Endothelial cell of umbilical vein (primary cell): ENCODE measurements at regions not wholly inside any gene's neighbourhood (a gene's known extent, or its start where the extent isn't known, plus 50 kb on each side); places are given as distances from the start of the nearest gene placed in this dataset.

Experiments used
- BruUV-seq: library from RNA; stranded (reverse); fragments of 400-500 nt; replicated peaks from 2 replicates; lab custom pipeline; 2021; lab: Mats Ljungman, UMichigan
- CTCF ChIA-PET: fragments of 300-600, 350-600 bp; sonication (Branson Sonifier 250); formaldehyde crosslinking; loops from one replicate; lab custom pipeline; 2021; ENCODE audit warnings: antibody characterized with exemption, inconsistent platforms; lab: Charles Lee
- POLR2A ChIA-PET: fragments of 300-600, 350-600 bp; sonication (Branson Sonifier 250); formaldehyde crosslinking; loops from one replicate; lab custom pipeline; 2021; ENCODE audit warnings: antibody characterized with exemption, inconsistent platforms; lab: Charles Lee
- DNase-seq: peaks from one replicate; pipeline ENCODE4 v3.0.0-alpha.2; 2011; ENCODE audit warnings: low read depth, low spot score
- FAIRE-seq: peaks from 2 replicates; lab custom pipeline; 2011; peaks lifted over from hg19 to GRCh38; lab: Jason Lieb, UNC
- H2AFZ ChIP-seq: 2 replicates; pipeline ENCODE4 v1.6.0; 2012; ENCODE audit warnings: low read depth, low read length, control low read depth, inconsistent platforms
- H3K27ac ChIP-seq: 2 replicates; pipeline ENCODE4 v1.5.1; 2011; ENCODE audit warnings: low read depth, mild to moderate bottlenecking, control low read depth, low read length, moderate library complexity; ENCODE audit not compliant: insufficient read depth
- H3K27me3 ChIP-seq, 2 experiments: 2 replicates each; pipeline versions ENCODE4 v1.6.0 to v1.6.1; 2011; ENCODE audit warnings: low read length in 2 of 2, mixed read lengths in 1 of 2; ENCODE audit not compliant: control insufficient read depth in 2 of 2, insufficient read depth in 2 of 2
- H3K36me3 ChIP-seq, 2 experiments: 2 replicates in 1 of 2; 3 replicates in 1 of 2; pipeline ENCODE4 v1.5.1; 2011; ENCODE audit warnings: low read length in 2 of 2, mild to moderate bottlenecking in 1 of 2, moderate library complexity in 1 of 2; ENCODE audit not compliant: control insufficient read depth in 2 of 2, insufficient read depth in 2 of 2; ENCODE audit errors: extremely low read depth in 1 of 2
- H3K4me1 ChIP-seq: 3 replicates; pipeline ENCODE4 v1.5.1; 2011; ENCODE audit warnings: mild to moderate bottlenecking, low read length; ENCODE audit not compliant: control insufficient read depth, insufficient read depth; ENCODE audit errors: extremely low read depth
- H3K4me2 ChIP-seq: 2 replicates; pipeline ENCODE4 v1.6.1; 2011; ENCODE audit warnings: low read length, control low read depth, mixed read lengths; ENCODE audit not compliant: insufficient read depth
- H3K4me3 ChIP-seq, 3 experiments: fragments of 200-600 bp in 1 of 3; sonication (generic), shearing (Covaris generic) in 1 of 3; replicated peaks in 1 of 3; 2 replicates each; pipeline ENCODE4 v1.5.1; 2011 to 2016; ENCODE audit warnings: control low read depth in 3 of 3, low read length in 3 of 3, mild to moderate bottlenecking in 2 of 3, inconsistent platforms in 1 of 3, low read depth in 1 of 3, moderate library complexity in 1 of 3; ENCODE audit not compliant: insufficient read depth in 1 of 3
- H3K79me2 ChIP-seq: 2 replicates; pipeline ENCODE4 v1.6.0; 2012; ENCODE audit warnings: low read length, inconsistent platforms; ENCODE audit not compliant: control insufficient read depth, insufficient read depth
- H3K9ac ChIP-seq: replicated peaks from 2 replicates; pipeline ENCODE3; 2011; ENCODE audit warnings: low read length, control low read depth; ENCODE audit not compliant: insufficient read depth; ENCODE audit errors: extremely low read depth
- H3K9me1 ChIP-seq: replicated peaks from 3 replicates; pipeline ENCODE4 v1.6.0; 2011; ENCODE audit warnings: mild to moderate bottlenecking, low read length; ENCODE audit not compliant: control insufficient read depth, insufficient read depth; ENCODE audit errors: extremely low read depth
- H3K9me3 ChIP-seq: replicated peaks from 2 replicates; pipeline ENCODE4 v1.5.1; 2012; ENCODE audit warnings: low read length, inconsistent platforms; ENCODE audit not compliant: control insufficient read depth, insufficient read depth
- H4K20me1 ChIP-seq: replicated peaks from 2 replicates; pipeline ENCODE3; 2011; ENCODE audit warnings: mild to moderate bottlenecking, low read length; ENCODE audit not compliant: control insufficient read depth, insufficient read depth; ENCODE audit errors: extremely low read depth
- CTCF ChIP-seq, 2 donors: IDR thresholded peaks; 1 replicate in 1 of 2; 2 replicates in 1 of 2; pipeline ENCODE4 v1.5.1; 2011; ENCODE audit warnings: low read length in 2 of 2, mild to moderate bottlenecking in 2 of 2, moderate library complexity in 2 of 2, control low read depth in 1 of 2, inconsistent platforms in 1 of 2, low read depth in 1 of 2; ENCODE audit not compliant: insufficient read depth in 1 of 2; ENCODE audit errors: extremely low read depth in 1 of 2
- EZH2 ChIP-seq: IDR thresholded peaks from 2 replicates; pipeline ENCODE4 v1.6.1; 2012; ENCODE audit warnings: borderline replicate concordance, low read depth, mild to moderate bottlenecking, moderate library complexity, low read length, inconsistent platforms; ENCODE audit not compliant: severe bottlenecking
- FOS ChIP-seq: IDR thresholded peaks from 2 replicates; pipeline ENCODE4 v1.6.1; 2011; ENCODE audit warnings: mild to moderate bottlenecking, low read length, moderate library complexity, borderline replicate concordance; ENCODE audit not compliant: insufficient read depth
- GATA2 ChIP-seq: IDR thresholded peaks from 2 replicates; pipeline ENCODE4 v1.7.0; 2011; ENCODE audit warnings: low read depth, mild to moderate bottlenecking, moderate library complexity, mixed read lengths, low read length; ENCODE audit not compliant: insufficient read length, insufficient read depth
- JUN ChIP-seq: IDR thresholded peaks from 2 replicates; pipeline ENCODE4 v1.6.1; 2011; ENCODE audit warnings: borderline replicate concordance, low read depth; ENCODE audit not compliant: insufficient read length, insufficient read depth
- MAX ChIP-seq: IDR thresholded peaks from 2 replicates; pipeline ENCODE4 v1.6.1; 2011; ENCODE audit not compliant: insufficient read depth, insufficient read length
- MYC ChIP-seq: IDR thresholded peaks from one replicate; pipeline ENCODE4 v1.6.1; 2011; ENCODE audit warnings: mild to moderate bottlenecking, low read depth, low read length
- POLR2A ChIP-seq: IDR thresholded peaks from 2 replicates; pipeline ENCODE4 v1.6.1; 2012; ENCODE audit warnings: low read depth, mild to moderate bottlenecking, control low read depth, low read length
- POLR2AphosphoS5 ChIP-seq: IDR thresholded peaks from 2 replicates; pipeline ENCODE4 v1.6.1; 2012; ENCODE audit warnings: low read depth, mild to moderate bottlenecking, control low read depth, low read length, moderate library complexity; ENCODE audit not compliant: insufficient read depth
- dilution Hi-C: fragments of 300-500 bp; cut with MboI; formaldehyde crosslinking; loops from one replicate; pipeline ENCODE4 v1.15.0; 2019; ENCODE audit warnings: low sequenced_read_pairs; ENCODE audit not compliant: extremely low pct_ligation_motif_present
- intact Hi-C: fragments of 100-400 bp; cut with micrococcal nuclease; formaldehyde crosslinking; loops from one replicate; pipeline ENCODE4 v1.10.0; 2022

- H3K27ac ChIP-seq = no peak overlapping the region
- H3K9me3 ChIP-seq = peaks cover 2% of the 10 kb centered on the region
- no TSS peak for BruUV-seq
- no peak overlapping the region for H3K4me2 ChIP-seq
- intact Hi-C loops = no loop called here
- no peak overlapping the region for H3K9ac ChIP-seq
- H3K4me1 ChIP-seq = no peaks in the 10 kb centered on the region
- no peaks in the 10 kb centered on the region for H3K27me3 ChIP-seq
- H3K79me2 ChIP-seq = no peaks in the 10 kb centered on the region
- no peak overlapping the region for H3K4me3 ChIP-seq
- dilution Hi-C loops = no loop called here
- FAIRE-seq (no peak), DNase-seq (no peak)
- ChIA-PET POLR2A (no interaction called here), CTCF (no interaction called here)
- TF ChIP-seq EZH2 (no peak), MYC (no peak), JUN (no peak), CTCF (IDR thresholded peaks at IDR 0.05; ENCODE audit: extremely low read depth in 1 of 2, insufficient read depth in 1 of 2, low read depth in 1 of 2, low read length in 2 of 2) (no peak), MAX (no peak), POLR2A (no peak), FOS (no peak), POLR2AphosphoS5 (no peak), GATA2 (no peak)
- H2AFZ ChIP-seq = no peak overlapping the region
- no peaks in the 10 kb centered on the region for H3K36me3 ChIP-seq
- no peaks in the 10 kb centered on the region for H3K9me1 ChIP-seq
- no peaks in the 10 kb centered on the region for H4K20me1 ChIP-seq
Measured at GRCh38 chr18:73487966-73488365, 620.2 kb upstream of the NETO1 start.
